PC-9 (cell line): ENCODE measurements at regions not wholly inside any gene's neighbourhood (a gene's known extent, or its start where the extent isn't known, plus 50 kb on each side); places are given as distances from the start of the nearest gene placed in this dataset.

Experiments
- EZH2 ChIP-seq: fragments of 200-600 bp; sonication (generic); IDR thresholded peaks from 2 replicates; pipeline ENCODE4 v1.8.0; 2017; ENCODE audit warnings: antibody characterized with exemption, low read depth
- TF ChIP-seq, protein P1 (sequence below): fragments of 200-600 bp; sonication (generic); conservative IDR thresholded peaks from 2 replicates; pipeline ENCODE4 v1.6.1; 2017; ENCODE audit warnings: mixed run types, antibody characterized with exemption, mild to moderate bottlenecking, moderate library complexity

DNA sequence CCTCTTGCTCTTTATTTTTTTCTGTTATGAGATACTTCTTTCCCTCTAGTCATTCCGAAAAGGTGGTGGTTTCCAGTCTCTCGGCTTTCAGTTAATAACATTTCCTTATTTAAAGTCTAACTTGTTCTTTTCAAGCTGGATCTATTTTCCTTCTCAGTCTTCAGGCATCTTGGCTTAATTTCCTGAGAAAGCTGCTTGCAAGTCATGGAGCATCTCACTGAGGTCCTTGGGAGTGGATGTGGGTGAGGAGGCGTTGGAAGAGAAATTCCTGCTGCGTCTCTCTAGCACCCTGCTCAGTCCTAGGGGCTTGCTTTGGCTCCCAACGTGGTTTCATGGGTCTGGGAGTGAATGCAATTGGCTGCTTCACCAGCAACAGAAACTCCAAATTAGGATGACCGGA is 210.2 kb upstream of the MKI67 start:
- TF ChIP-seq, protein P1, sequence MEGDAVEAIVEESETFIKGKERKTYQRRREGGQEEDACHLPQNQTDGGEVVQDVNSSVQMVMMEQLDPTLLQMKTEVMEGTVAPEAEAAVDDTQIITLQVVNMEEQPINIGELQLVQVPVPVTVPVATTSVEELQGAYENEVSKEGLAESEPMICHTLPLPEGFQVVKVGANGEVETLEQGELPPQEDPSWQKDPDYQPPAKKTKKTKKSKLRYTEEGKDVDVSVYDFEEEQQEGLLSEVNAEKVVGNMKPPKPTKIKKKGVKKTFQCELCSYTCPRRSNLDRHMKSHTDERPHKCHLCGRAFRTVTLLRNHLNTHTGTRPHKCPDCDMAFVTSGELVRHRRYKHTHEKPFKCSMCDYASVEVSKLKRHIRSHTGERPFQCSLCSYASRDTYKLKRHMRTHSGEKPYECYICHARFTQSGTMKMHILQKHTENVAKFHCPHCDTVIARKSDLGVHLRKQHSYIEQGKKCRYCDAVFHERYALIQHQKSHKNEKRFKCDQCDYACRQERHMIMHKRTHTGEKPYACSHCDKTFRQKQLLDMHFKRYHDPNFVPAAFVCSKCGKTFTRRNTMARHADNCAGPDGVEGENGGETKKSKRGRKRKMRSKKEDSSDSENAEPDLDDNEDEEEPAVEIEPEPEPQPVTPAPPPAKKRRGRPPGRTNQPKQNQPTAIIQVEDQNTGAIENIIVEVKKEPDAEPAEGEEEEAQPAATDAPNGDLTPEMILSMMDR: no peak
- no peak for TF ChIP-seq EZH2
